Right lobe of liver (tissue), 4 donors: ENCODE measurements at regions not wholly inside any gene's neighbourhood (a gene's known extent, or its start where the extent isn't known, plus 50 kb on each side); places are given as distances from the start of the nearest gene placed in this dataset.

Experiments
- CTCF ChIP-seq, 4 donors: fragments of 200-600 bp in 3 of 4; fragments of 450-650 bp in 1 of 4; IDR thresholded peaks; one replicate each; pipeline versions ENCODE4 v1.5.1 to v1.8.0; 2016 to 2022; ENCODE audit warnings: antibody characterized with exemption in 4 of 4, mild to moderate bottlenecking in 2 of 4
- POLR2A ChIP-seq: fragments of 450-650 bp; IDR thresholded peaks from one replicate; pipeline ENCODE4 v1.6.1; 2017; ENCODE audit warnings: antibody characterized with exemption, mild to moderate bottlenecking
- donor health status: DM: no; HTN: no; CAD: no.
- donor health status: DM: no; HTN: no; CAD: no.
- donor health status: DM: no; HTN: yes; CAD: no.

GRCh38 chr4:189659287-189659686 lies 281.4 kb upstream of the FRG1 start:
- no peak for TF ChIP-seq CTCF (IDR thresholded peaks at IDR 0.05)
- no peak for TF ChIP-seq POLR2A
